HG03432 (cell line): ENCODE measurements at regions not wholly inside any gene's neighbourhood (a gene's known extent, or its start where the extent isn't known, plus 50 kb on each side); places are given as distances from the start of the nearest gene placed in this dataset.
"Not testable (repeated sequence)": the region's sequence is repeated elsewhere in the genome, so short reads cannot be mapped to it uniquely, and the experiment has no call there.

Experiments used
- ATAC-seq: cut with Tn5 transposase; IDR thresholded peaks from one replicate; pipeline ENCODE4 v1.9.1; 2021; ENCODE audit warnings: mild to moderate bottlenecking, moderate library complexity; ENCODE audit not compliant: unreplicated experiment

GRCh38 chr5:173434270-173434669 lies 106.1 kb upstream of the STC2 start:
- ATAC-seq, result no peak

- no peak for ATAC-seq
These were observed 102.2 kb upstream of the STC2 start for GRCh38 chr5:173430394-173430793.

GRCh38 chr5:173429489-173430150 lies 101.4 kb upstream of the STC2 start:
- ATAC-seq, result no peak

DNA sequence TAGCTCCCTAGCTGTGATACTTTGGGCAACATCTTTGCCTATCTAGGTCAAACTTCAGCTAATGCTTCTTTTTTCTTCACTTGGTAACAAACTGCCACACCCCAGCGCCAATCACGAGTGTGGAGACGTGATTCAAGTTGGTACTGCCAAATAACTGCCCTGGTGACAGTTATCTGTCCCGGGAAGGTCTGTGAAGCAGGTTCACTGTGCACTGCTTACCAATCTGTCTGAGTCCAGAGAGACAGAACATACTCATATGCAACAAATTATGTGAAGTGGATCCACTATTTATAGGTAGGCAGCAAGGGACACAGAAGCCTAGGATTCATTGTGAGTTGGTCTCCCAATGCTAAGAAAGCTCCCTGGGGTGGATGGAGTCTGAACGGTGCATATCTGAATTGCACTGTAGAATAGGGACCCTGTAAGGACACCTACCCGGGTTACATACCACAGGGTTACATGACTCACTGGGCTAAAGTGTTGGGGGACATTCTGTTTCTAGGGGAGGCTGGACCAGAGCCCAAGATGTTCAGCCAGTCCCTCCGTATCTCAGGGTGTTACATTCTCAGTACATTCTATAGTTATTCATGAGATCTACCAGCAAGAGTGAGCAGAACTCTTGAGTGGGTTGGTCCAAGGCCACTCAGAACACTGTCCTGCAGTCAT lies 95.4 kb upstream of the STC2 start:
- no peak for ATAC-seq

GRCh38 chr5:173420108-173420507 lies 91.9 kb upstream of the STC2 start:
- ATAC-seq, result no peak

DNA sequence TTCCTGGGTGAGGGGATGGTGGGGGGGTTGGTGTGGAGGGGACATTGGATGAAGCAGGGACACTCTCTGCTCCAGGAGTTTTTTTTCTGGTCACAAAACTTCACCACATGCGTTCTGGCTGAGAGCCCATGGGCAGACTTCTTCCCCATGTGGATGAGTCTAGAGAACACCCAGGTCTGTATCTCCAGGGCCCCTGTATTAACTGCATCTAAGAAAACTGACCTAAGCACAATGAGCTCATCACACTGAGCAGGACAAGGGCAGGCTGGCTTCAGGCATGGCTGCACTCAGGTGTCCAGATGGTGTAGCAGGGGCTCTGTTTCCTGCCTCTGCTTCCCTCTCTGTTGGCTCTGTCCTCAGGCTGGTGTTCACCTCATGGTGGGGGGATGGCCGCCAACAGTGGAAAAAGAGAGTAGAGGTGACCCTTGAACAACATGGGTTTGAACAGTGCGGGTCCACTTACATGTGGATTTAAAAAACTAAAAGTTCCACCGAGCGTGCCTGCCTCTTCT lies 85.3 kb upstream of the STC2 start:
- ATAC-seq, result no peak

GRCh38 chr5:173412566-173412965 lies 84.4 kb upstream of the STC2 start:
- ATAC-seq, result no peak

GRCh38 chr5:173411791-173412555 lies 83.8 kb upstream of the STC2 start:
- ATAC-seq, result no peak

DNA sequence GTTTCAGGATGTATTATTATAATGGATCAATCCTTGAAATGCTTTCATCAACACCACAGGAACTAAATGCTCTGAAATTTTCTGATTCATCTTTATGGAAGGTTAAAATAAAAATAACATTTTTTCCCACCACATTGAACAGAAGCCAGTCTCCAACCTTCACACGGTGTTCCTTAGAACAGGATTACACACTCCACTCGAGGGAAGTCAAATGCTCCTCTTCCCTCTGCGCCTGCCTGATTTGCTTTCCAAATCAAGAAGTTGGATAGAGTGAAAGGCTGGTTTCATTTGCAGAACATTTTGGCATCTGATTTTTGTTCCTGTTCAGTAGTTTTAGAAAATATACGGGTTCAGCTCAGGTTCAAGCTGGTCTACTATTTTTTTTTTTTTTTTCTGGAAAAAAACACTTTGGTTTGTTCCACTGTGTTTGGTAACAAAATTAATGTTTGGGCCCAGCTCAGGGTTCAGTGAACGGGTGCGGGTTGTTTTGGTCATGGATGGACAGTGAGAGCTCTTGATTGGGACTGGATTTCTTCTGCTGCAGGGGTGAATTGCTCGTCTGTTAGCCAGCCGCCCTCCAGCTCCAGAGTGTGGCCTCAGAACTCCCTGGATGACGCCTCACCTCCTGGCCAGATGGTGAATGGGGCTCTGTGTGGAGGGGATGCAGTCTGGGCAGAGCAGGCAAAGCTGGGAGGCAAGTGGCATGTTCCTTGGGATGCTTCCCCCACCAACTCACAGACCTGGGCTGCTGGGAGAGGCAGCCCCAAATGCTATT lies 82.4 kb upstream of the STC2 start:
- no peak for ATAC-seq

GRCh38 chr5:173408946-173409345 lies 80.7 kb upstream of the STC2 start:
- no peak for ATAC-seq

GRCh38 chr5:173399851-173400250 lies 71.6 kb upstream of the STC2 start:
- no peak for ATAC-seq

DNA sequence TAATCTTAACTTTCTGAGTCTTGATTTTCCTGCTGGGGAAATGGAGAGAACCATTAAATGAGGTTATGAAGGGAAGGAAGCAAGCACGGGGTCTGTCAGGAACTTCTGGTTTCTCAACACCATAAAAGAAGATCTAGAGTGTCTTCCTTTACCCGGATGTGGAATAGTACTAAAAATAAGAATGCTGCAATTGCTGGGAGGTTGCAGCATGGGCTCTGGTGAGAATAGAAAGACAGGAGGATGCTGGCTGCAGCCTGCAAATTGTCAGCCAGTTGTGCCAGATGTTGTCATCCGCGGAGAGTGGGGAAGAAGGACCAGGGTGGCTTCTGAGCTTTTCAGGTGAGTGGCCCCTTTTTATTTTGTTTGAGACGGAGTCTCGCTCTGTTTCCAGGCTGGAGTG lies 69.3 kb upstream of the STC2 start:
- ATAC-seq, result no peak

- no peak for ATAC-seq
These were observed 68.2 kb upstream of the STC2 start for GRCh38 chr5:173396311-173396993.

GRCh38 chr5:173395933-173396308 lies 67.7 kb upstream of the STC2 start:
- no peak for ATAC-seq

- no peak for ATAC-seq
These were observed 67.2 kb upstream of the STC2 start for GRCh38 chr5:173395257-173395932.

DNA sequence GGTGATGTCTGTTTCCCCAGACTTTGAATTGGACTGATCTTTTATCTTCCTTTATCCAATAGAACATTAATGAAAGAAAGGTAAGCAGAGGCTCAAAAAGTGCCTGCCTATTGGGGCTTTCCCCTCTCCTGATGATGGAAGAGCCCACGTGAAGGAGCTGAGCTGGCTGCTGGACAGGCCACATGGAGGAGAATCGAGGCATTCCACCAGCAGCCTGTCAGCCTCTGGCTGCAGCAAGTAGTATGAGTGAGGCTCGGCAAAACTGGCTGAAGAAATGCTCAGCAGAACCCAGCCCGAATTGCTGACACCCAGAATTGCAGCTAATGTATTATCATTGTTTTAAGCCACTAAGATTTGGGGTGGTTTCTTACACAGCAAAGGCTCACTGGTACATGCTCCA lies 66.5 kb upstream of the STC2 start:
- no peak for ATAC-seq

GRCh38 chr5:173392172-173392571 lies 64.0 kb upstream of the STC2 start:
- ATAC-seq, result no peak

GRCh38 chr5:173391031-173391430 lies 62.8 kb upstream of the STC2 start:
- no peak for ATAC-seq

DNA sequence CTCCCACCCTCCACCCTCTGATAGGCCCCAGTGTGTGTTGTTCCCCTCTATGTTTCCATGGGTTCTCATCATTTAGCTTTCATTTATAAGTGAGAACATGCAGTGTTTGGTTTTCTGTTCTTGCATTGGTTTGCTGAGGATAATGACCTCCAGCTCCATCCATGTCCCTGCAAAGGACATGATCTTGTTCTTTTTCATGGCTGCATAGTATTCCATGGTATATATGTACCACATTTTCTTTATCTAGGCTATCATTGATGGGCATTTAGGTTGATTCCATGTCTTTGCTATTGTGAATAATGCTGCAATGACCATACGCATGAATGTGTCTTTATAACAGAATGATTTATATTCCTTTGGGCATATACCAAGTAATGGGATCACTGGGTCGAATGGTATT lies 59.1 kb upstream of the STC2 start:
- not testable (repeated sequence) for ATAC-seq

DNA sequence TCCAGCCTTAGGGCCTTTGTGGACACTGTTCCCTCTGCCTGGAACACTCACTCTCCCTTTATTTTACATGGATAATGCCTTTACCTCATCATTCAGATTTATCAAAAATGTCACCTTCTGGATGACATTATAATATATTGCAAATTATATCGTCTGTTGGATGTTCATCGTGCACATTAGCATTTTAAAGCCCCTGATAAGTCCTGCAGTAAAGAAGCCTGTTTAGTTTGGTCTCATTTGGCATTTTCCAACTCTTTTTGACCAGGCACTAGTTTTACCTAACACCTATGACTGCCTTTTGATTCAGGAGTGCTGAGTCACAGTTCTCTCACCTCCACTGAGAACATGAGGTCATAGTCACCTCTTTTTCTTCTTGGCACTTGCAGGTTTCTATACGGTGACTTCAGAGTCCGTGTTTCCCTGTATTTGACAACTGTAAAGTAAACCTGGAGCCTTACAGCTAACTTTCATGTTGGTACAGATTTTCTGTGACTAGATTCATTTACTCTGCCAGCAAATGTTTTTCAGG lies 57.7 kb upstream of the STC2 start:
- no peak for ATAC-seq
